Urothelium cell line (cell line): ENCODE measurements at regions not wholly inside any gene's neighbourhood (a gene's known extent, or its start where the extent isn't known, plus 50 kb on each side); places are given as distances from the start of the nearest gene placed in this dataset.
"Not testable (repeated sequence)": the region's sequence is repeated elsewhere in the genome, so short reads cannot be mapped to it uniquely, and the experiment has no call there.

ENCODE experiments used
- DNase-seq: peaks from one replicate; pipeline ENCODE4 v3.0.0; 2011; ENCODE audit warnings: low spot score, mixed read lengths
- FAIRE-seq: peaks from 2 replicates; lab custom pipeline; 2011; peaks lifted over from hg19 to GRCh38; lab: Jason Lieb, UNC

DNA sequence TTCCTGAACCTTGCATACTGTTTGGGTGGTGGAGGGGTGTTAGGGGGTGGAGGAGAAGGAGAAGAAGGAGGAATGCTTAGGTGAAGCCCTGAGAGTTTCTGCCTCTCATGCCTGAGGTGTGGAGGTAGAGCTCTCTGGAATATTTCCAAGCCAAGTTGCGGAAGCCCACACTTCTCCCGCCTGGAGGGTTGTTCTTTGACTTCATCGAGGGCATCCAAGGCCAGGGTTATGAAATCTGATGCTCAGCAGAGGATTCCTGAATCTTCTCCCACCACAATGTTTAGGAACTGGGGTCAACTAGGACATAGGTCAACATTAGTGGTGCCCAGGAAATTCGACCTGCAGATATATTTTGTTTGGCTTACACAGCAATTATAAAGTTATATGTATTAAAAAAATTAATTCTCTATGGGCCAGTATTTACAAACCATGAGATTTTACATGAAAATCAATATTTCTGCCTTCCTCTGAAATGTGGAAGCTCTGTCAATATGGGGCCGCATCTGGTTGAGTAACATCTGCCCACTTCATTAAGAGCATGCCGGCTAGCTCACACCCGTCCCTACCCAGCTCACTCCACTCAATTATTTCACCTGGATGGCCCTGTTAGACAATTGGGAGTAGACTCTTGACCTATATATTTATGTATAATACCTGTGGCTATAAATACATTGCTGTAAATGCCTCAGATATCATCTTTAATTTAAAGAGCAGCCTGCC lies 257.1 kb upstream of the ZFP64 start:
- DNase-seq (peak; percentile 53), FAIRE-seq (no peak)

DNA sequence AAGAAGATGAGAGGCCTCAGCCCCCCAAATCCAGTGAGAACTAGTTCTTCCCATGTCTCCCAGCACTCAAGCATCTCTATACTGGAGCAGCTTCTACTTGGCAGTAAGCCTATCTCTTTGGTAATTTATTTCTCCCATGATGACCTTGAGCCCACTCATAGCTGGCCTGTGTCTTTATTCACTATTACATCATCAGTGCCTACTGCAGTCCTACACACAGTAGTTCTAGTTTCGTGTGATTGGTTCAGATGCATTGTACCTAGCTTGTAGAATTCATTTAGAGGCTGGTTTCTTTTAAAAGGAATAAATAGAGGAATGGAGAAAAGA lies 255.6 kb upstream of the ZFP64 start:
- DNase-seq (no peak), FAIRE-seq (no peak)

DNA sequence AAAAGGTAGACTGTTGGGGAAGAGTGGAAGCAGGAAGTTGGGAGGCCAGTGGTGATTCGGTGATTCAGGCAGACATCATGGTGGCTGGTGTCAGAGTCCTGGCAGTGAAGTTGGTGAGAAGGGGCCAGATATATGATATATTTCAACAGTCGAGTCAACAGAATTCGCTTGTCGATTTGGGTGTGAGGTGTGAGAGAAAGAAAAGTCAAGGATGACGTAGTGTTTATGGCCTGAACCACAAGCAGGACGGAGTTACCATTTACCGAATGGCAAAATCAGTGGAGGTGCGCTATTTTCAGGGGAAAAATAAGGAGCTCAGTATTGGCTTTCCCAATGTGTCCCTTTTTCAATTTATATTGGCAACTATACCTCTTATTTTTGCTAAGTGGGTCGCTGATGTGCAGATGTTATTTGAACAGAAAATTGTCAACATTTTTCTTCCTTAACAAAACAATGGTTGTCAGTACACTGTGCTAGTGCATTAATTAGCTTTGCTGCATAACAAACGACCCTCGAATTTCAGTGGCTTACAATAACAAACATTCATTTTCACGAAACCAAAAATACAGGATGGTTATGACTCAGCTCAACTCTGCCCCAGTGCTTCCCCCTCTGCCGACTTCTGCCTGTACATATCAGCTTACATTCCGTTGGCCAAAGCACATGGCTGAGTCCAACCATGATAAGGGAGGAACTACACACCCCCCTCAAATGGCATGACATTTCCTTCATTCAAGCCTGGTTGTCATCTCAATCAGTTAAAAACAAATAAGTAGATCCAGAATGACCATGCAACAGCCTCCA lies 255.0 kb upstream of the ZFP64 start:
- DNase-seq, result peak; percentile 61
- peak; percentile 91 for FAIRE-seq

DNA sequence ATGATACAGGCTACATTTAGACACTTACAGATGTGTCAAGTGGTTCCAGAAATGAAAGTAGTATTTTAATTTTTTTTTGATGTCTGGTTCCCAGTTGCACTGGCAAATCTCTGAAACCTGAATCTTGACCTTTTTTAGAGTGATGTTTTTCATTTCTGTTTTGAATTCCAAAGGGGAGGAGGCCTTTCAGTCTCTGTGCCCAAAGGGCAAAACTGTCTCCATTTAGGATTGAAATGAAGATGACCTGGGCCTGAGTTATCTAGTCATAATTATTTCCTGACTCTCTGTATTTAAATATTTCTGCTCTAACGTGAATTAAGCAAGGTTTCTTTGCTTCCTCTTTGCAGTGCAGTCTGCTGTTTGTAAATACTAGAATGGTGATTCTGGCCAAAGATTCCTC lies 252.9 kb upstream of the ZFP64 start:
- FAIRE-seq, result no peak
- DNase-seq, result no peak

DNA sequence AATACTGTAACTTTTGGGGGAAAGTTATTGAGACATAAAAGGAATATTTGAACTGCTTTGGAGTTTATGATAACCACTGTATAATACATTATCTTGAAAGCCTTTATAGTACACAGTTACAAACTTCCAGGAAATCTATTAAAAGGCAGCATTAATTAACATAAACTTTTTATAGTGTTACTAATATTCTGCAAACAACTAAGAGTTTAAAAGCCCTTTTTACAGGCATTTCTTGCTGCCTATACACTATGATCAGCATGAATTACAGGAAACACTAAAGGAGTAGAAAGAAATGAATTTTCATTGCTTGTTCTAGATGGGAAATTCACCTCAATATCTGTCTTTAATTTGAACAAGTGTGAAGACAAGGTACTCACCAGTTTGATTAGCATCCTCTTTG lies 252.3 kb upstream of the ZFP64 start:
- no peak for DNase-seq
- no peak for FAIRE-seq

DNA sequence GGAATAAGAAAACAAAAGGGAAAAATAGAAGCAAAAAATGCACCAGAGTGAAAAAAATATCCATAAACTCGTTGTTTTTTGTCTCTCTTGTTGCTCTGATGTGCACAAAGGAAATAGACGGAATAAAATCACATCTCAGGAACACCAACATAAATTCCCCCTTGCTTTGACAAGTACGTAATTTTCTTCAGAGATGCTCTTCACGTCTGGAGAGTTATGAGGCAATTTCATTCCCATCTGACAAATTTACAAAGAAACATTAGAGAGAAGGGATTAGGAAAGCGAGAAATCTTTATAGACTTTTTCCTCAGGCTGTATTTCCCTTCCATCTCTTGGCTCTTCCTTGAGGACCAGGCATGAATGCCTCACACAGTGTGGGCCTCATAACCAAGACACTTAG lies 250.1 kb upstream of the ZFP64 start:
- no peak for FAIRE-seq
- no peak for DNase-seq

GRCh38 chr20:52439375-52439774 lies 247.8 kb upstream of the ZFP64 start:
- DNase-seq (no peak), FAIRE-seq (no peak)

GRCh38 chr20:52438326-52438963 lies 246.9 kb upstream of the ZFP64 start:
- FAIRE-seq (no peak), DNase-seq (no peak)

GRCh38 chr20:52434453-52434852 lies 242.9 kb upstream of the ZFP64 start:
- DNase-seq (no peak), FAIRE-seq (no peak)

DNA sequence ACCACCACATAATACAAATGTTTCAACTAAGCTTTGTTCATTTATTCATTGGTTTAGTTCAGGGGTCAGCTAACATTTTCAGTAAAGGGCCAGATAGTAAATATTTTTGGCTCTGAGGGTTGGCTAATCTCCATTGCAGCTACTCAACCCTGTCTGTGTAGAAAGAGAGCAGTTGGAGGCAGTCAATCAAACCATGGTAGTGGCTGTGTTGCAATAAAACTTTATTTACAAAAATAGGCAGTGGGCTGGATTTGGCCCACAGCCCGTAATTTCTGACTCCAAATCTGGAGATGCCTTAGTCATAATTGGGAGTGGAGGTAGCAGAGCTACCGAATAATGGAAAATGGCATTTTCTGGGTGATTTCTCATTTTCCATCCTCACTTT lies 242.5 kb upstream of the ZFP64 start:
- DNase-seq, result no peak
- no peak for FAIRE-seq

- FAIRE-seq (no peak), DNase-seq (no peak)
Observed at GRCh38 chr20:52433326-52434040, 241.9 kb upstream of the ZFP64 start.

DNA sequence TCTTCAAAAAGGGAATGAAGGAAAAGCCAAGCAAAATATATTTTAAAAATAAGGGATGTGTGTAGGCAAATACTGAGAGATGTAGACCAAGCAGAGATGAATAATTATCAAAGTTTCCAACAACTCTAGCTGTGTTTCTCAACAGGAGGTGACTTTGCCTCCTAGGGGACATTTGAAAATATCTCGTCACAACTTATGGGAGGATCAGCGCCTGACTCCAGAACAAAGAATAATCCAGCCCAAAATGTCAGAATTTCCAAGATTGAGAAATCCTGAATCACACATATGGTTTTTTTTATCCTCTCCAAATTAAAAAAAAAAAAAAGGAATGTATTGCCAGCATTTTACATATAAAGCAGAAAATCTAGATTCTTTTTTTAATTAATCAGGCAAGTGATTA lies 241.2 kb upstream of the ZFP64 start:
- DNase-seq (no peak), FAIRE-seq (no peak)

DNA sequence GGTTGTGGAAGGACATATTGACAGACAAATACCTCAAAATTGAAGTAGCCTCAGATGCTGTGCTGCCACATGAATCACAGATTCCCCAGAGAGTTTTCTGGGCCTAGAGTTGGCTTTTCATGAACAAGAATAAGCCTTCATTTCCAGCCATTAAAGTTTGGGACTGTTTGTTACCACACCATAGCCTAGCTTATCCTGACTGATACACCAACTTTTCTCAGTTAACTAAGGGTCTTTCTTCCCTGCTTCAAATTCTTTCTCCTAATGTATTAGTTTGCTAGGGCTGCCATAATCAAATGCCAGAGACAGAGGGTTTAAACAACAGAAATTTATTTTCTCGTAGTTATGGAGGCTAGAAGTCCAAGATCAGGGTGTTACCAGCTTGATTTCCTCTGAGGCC lies 237.4 kb upstream of the ZFP64 start:
- no peak for FAIRE-seq
- DNase-seq, result no peak

DNA sequence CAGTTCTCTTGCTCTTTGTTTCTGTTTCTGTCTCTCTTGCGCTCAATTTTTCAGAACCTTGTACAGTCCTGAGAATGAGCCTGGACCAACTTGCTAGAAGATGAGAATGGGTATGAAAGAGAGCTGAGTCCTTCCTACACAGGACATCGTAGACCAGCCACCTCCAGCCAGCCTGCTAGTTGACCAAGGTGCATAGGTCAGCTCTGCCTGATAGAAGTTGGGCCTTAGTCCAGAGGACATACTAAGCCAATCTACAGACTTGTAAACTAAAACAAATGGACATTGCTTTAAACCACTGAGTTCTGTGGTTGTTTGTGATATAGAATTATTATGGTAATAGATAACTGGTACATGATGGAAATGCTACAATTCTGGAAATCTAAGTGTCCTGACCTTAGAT lies 236.4 kb upstream of the ZFP64 start:
- DNase-seq (no peak), FAIRE-seq (no peak)

DNA sequence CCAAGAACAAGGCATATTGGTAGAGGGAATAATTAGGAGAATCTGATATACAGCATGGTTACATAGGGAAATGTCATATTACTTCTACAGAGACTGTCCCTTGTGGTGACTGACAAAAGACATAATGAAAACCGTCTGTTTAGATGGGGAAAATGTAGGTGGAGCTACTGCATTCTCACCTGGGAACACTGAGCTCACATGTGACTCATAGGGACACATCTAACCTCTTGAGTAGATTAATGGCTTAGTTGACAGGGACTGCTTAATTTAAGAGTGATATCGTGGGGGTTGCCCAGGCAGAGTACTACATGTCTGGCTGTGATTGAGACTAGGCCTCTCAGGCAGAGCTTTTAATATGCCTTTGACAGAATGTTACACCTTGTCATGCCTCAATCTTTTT lies 235.3 kb upstream of the ZFP64 start:
- peak; percentile 33 for DNase-seq
- FAIRE-seq, result no peak

DNA sequence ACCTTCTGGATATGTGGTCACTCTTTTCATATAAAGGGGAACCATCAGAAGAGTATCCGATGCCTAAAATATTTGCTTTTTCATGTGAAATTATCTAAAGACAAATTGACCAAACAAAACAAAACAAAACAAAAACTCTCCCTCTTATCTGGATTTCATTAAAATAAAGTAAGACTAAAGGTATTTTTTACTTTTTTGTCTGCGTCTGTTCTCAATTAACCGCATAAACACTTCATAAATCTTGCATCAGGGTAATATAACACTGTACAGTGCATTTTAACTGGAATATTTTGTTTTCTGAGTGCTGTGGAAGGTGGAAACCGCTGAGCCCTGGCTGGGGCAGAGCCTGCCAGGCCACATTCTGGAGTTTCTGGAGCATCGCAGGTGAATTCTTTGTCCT lies 234.1 kb upstream of the ZFP64 start:
- DNase-seq, result no peak
- FAIRE-seq, result no peak

DNA sequence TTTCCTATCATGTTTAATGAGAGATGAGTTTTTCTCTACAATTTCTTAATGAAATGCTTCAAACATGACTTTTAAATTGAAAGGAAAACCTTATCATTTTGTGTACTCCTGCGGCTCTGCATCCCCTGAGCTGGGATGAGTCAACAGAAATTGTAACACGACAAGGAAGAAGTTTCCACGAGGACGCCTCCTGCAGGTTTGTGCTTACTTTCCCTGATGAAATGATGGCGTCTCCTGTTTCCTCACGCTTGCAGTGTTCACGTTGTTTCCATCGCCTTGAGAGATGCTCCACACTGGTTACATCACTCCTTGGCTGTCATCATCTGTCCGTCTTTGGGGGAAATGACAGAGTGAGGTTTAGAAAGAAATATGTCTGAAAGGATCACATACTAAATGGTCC lies 233.7 kb upstream of the ZFP64 start:
- DNase-seq, result peak; percentile 35
- peak; percentile 61 for FAIRE-seq

GRCh38 chr20:52424357-52424942 lies 232.9 kb upstream of the ZFP64 start:
- DNase-seq, result not testable (repeated sequence)

DNA sequence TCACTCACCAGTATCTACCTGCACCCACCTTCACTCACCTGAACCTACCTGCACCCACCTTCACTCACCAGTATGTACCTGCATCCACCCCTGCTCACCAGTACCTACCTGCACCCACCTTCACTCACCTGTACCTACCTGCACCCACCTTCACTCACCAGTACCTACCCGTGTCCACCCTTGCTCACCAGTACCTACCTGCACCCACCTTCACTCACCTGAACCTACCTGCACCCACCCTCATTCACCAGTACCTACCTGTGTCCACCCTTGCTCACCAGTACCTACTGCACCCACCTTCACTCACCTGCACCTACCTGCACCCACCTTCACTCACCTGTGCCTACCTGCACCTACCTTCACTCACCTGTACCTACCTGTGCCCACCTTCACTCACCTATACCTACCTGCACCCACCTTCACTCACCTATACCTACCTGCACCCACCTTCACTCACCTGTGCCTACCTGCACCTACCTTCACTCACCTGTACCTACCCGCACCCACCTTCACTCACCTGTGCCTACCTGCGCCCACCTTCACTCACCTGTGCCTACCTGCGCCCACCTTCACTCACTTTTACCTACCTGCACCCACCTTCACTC lies 232.1 kb upstream of the ZFP64 start:
- FAIRE-seq, result peak; percentile 99
- not testable (repeated sequence) for DNase-seq

More at GRCh38 chr20:52424357-52424942, 232.9 kb upstream of the ZFP64 start:
- not testable (repeated sequence) for FAIRE-seq

GRCh38 chr20:52422574-52423336 lies 231.2 kb upstream of the ZFP64 start:
- FAIRE-seq (no peak), DNase-seq (no peak)
